HUES48 (cell line): ENCODE measurements at regions not wholly inside any gene's neighbourhood (a gene's known extent, or its start where the extent isn't known, plus 50 kb on each side); places are given as distances from the start of the nearest gene placed in this dataset.

Experiments
- H3K27ac ChIP-seq: one replicate; pipeline ENCODE4 v1.7.0; 2013; ENCODE audit warnings: low read depth, low read length, inconsistent platforms
- H3K27me3 ChIP-seq: 2 replicates; pipeline ENCODE4 v1.6.1; 2013; ENCODE audit warnings: mild to moderate bottlenecking, low read length; ENCODE audit not compliant: control insufficient read depth, insufficient read depth
- H3K36me3 ChIP-seq: 2 replicates; pipeline ENCODE4 v1.6.1; 2013; ENCODE audit warnings: low read length; ENCODE audit not compliant: control insufficient read depth, insufficient read depth
- H3K4me1 ChIP-seq: 2 replicates; pipeline ENCODE4 v1.6.1; 2013; ENCODE audit warnings: mild to moderate bottlenecking, low read length; ENCODE audit not compliant: control insufficient read depth, insufficient read depth
- H3K4me3 ChIP-seq: 2 replicates; pipeline ENCODE4 v1.5.1; 2013; ENCODE audit warnings: mild to moderate bottlenecking, low read depth, low read length
- H3K9ac ChIP-seq: 2 replicates; pipeline ENCODE4 v1.6.1; 2013; ENCODE audit warnings: mild to moderate bottlenecking, low read depth, low read length, moderate library complexity
- H3K9me3 ChIP-seq: 2 replicates; pipeline ENCODE4 v1.6.1; 2013; ENCODE audit warnings: low read length; ENCODE audit not compliant: control insufficient read depth, insufficient read depth

GRCh38 chrX:8105531-8105930 is 65.5 kb downstream of the VCX2 start:
- peaks cover 13% of the 10 kb centered on the region for H3K9me3 ChIP-seq
- no peak overlapping the region for H3K9ac ChIP-seq
- no peaks in the 10 kb centered on the region for H3K27me3 ChIP-seq
- H3K27ac ChIP-seq: peak overlapping the region; percentile 27
- H3K4me3 ChIP-seq: 0 out of 2 replicates have a peak overlapping the region, but pooled peaks have one; percentile 23
- peaks cover 40% of the 10 kb centered on the region for H3K4me1 ChIP-seq
- no peaks in the 10 kb centered on the region for H3K36me3 ChIP-seq

DNA sequence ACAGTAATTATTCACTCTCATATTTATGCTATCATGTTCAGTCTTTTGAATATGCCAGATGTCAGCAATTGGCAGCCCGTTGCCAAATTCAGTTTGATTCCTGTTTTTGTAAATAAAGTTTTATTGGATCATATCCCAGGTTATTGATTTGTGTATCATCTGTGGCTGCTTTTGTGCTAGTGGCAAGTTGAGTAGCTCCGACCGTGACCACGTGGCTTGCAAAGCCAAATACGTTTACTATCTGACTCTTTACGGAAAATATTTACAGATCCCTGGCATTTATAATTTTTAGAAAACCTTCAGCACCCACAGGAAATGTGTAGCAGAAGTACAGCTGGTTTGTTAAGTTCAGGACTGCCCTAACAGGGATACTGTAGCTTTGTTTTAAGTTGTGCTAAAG is 67.4 kb downstream of the VCX2 start:
- H3K9me3 ChIP-seq: peaks cover 11% of the 10 kb centered on the region
- no peaks in the 10 kb centered on the region for H3K27me3 ChIP-seq
- peaks cover 34% of the 10 kb centered on the region for H3K4me1 ChIP-seq
- H3K36me3 ChIP-seq: no peaks in the 10 kb centered on the region
- H3K27ac ChIP-seq: no peak overlapping the region
- H3K9ac ChIP-seq: no peak overlapping the region
- no peak overlapping the region for H3K4me3 ChIP-seq

DNA sequence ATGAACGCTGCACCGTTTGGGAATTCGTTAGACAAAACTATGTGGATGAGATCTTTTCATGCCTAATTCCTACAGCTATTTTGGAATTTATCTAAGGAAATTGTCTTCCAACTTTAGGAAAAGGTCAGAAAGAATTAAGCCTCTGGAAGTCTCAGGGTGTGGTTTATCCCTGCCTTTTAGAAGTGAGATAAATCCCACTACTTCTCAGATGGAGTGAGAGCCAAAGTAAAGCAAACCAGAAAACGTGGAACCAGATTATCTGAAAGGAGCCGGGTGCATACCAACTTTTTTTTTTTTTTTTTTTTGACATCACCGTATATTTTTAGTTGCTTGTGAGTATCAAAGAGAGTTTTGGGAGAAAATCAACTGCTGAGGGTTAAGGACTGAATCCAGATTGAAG is 79.6 kb downstream of the VCX2 start:
- no peaks in the 10 kb centered on the region for H3K9me3 ChIP-seq
- H3K9ac ChIP-seq: no peak overlapping the region
- no peaks in the 10 kb centered on the region for H3K27me3 ChIP-seq
- H3K36me3 ChIP-seq: no peaks in the 10 kb centered on the region
- H3K4me1 ChIP-seq: peaks cover 21% of the 10 kb centered on the region
- no peak overlapping the region for H3K27ac ChIP-seq
- no peak overlapping the region for H3K4me3 ChIP-seq

GRCh38 chrX:8090906-8091305 is 80.2 kb downstream of the VCX2 start:
- no peaks in the 10 kb centered on the region for H3K27me3 ChIP-seq
- no peaks in the 10 kb centered on the region for H3K36me3 ChIP-seq
- H3K4me1 ChIP-seq: peaks cover 21% of the 10 kb centered on the region
- H3K4me3 ChIP-seq: no peak overlapping the region
- no peak overlapping the region for H3K27ac ChIP-seq
- H3K9ac ChIP-seq: no peak overlapping the region
- no peaks in the 10 kb centered on the region for H3K9me3 ChIP-seq

DNA sequence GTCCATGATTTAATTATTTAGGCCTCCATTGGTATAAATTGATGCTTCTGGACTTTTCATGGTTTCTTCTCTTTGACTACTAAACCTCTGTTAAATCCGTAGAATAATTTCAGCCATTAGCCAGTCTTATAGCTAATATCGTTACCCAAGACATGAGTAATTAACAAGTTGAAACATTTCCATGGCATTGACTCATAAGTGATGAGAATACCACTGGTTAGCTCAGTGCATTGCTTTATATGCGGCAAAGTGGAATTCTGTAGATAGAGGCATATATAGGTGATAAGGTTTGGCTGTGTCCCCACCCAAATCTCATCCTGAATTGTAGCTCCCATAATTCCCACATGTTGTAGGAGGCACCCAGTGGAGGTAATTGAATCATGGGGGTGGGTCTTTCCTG is 80.6 kb downstream of the VCX2 start:
- Histone ChIP-seq H3K4me1 (peaks cover 21% of the 10 kb centered on the region), H3K9ac (no peak overlapping the region), H3K27me3 (no peaks in the 10 kb centered on the region), H3K4me3 (no peak overlapping the region), H3K27ac (no peak overlapping the region), H3K36me3 (no peaks in the 10 kb centered on the region), H3K9me3 (no peaks in the 10 kb centered on the region)

- no peak overlapping the region for H3K4me3 ChIP-seq
- H3K36me3 ChIP-seq: no peaks in the 10 kb centered on the region
Measured at GRCh38 chrX:8089141-8089540, 81.9 kb downstream of the VCX2 start.

DNA sequence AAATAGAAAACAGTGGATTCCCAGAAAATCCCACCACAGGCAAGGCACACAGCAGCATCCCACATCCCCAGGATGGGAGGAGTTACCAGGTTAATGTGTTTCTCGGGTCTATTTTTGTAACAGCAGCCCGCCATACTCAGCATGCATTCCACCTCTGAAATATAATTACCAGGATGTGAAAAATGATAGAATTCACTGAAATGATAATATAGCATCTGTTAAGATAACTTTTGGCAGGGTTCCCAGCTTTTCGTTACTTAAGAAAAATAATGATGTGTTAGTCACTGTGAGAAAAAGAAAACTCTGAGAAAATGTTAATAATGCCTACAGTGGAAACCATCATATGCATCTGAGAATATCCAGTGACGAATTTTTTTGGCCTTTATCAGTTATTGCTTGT is 87.1 kb downstream of the VCX2 start:
- Histone ChIP-seq H3K4me3 (no peak overlapping the region), H3K4me1 (peaks cover 36% of the 10 kb centered on the region), H3K9me3 (no peaks in the 10 kb centered on the region), H3K27ac (no peak overlapping the region), H3K9ac (no peak overlapping the region), H3K36me3 (no peaks in the 10 kb centered on the region), H3K27me3 (no peaks in the 10 kb centered on the region)

More at GRCh38 chrX:8089141-8089540, 81.9 kb downstream of the VCX2 start:
- H3K27ac ChIP-seq: no peak overlapping the region
- no peak overlapping the region for H3K9ac ChIP-seq
- H3K4me1 ChIP-seq: peaks cover 31% of the 10 kb centered on the region
- H3K9me3 ChIP-seq: no peaks in the 10 kb centered on the region
- no peaks in the 10 kb centered on the region for H3K27me3 ChIP-seq

DNA sequence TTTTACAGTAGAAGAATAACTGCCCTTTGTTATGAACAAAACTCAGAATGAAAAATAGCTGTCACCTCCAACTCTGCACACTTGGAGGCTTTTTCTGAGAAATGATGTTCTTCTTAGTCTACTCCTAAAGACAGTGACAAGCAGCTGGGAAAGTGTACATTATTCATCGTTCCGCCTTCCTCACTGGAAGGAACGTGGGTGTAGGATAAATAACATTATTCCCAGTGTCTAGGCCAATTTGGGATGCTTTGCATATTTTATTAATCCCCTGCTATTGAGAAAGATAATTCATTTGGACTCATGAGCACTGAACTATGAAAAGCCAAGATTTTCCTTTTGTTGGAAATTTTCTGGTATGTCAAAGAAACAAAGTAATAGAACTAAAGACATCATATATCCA is 87.8 kb downstream of the VCX2 start:
- Histone ChIP-seq H3K9me3 (no peaks in the 10 kb centered on the region), H3K36me3 (no peaks in the 10 kb centered on the region), H3K27me3 (no peaks in the 10 kb centered on the region), H3K4me3 (no peak overlapping the region), H3K27ac (no peak overlapping the region), H3K4me1 (peaks cover 32% of the 10 kb centered on the region), H3K9ac (no peak overlapping the region)

DNA sequence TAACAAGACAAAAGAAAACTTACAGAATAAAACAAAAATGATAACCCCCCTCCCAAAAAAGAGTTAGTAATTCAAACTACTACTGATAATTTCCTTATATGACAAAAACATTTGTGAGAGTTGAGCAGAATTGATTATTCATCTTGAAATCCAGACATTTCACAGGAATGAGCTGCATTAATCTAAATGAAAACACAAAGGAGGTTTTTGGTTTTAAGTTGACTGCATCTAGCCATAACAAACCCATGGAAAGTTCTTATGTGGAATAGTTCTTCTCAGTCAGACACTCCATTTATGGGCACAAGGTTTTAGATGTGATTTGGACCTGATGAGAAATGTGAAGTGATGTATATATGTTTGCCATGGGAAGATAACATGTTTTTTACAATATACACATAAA is 95.4 kb downstream of the VCX2 start:
- no peaks in the 10 kb centered on the region for H3K36me3 ChIP-seq
- no peak overlapping the region for H3K27ac ChIP-seq
- peaks cover 6% of the 10 kb centered on the region; the same call in 1 of the 2 replicates for H3K4me1 ChIP-seq
- no peaks in the 10 kb centered on the region for H3K27me3 ChIP-seq
- H3K4me3 ChIP-seq: no peak overlapping the region
- no peak overlapping the region for H3K9ac ChIP-seq
- H3K9me3 ChIP-seq: no peaks in the 10 kb centered on the region

DNA sequence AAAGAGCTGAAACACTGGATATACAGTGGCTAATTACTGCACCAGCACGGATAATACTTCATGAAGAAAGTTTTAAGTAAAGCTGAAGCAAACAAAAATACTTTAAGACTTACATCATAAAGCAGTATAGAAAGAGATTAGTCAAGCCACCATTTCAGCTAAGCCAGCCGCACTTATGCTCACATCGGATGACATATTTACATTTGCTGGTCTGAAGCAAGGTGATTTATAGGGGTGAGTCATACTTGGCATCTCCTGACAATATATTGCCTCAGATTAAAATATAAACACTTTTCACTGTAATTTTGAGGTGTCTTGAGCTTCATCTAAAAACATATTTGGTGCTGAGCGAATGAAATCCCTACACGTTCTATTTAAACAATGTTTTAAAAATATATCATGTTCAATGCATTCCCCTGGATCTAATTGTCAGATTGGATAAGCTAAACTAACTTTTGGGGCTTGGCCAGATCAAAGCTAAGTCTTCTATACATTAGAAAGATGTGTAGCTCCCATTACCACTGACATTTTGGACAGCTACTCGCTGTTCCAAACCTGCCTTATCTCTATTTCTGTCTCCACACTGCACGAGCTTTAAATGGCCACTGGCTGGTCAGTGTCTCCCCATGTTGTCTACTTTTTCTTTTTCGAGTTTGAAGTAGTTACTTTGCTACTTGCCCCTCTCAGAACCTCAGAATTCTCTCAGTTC is 103.2 kb downstream of the VCX2 start:
- Histone ChIP-seq H3K9me3 (no peaks in the 10 kb centered on the region), H3K36me3 (no peaks in the 10 kb centered on the region), H3K27ac (no peak overlapping the region), H3K4me3 (no peak overlapping the region), H3K4me1 (no peaks in the 10 kb centered on the region), H3K27me3 (no peaks in the 10 kb centered on the region; the same call in 1 of the 2 replicates), H3K9ac (no peak overlapping the region)

DNA sequence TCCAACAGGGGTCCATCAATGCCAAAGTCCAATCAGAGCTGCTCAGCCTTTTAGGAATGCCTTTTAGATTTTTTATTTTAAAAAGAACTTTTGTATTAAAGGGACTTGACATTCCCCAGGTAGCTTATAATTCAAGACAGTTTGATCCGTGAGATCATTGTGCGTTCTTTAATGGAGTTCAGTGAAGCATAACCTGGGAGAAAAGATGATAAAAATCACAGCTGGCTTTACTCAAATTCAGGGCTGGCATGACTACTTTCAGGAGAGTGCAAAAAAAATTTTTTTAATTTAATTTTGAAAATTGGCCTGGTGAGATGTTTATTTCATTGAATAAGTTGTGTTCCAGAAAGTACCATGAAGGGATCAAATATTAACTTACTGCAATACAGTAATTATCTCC is 118.2 kb downstream of the VCX2 start:
- Histone ChIP-seq H3K4me3 (no peak overlapping the region), H3K27me3 (no peaks in the 10 kb centered on the region), H3K27ac (no peak overlapping the region), H3K36me3 (no peaks in the 10 kb centered on the region), H3K9ac (no peak overlapping the region), H3K9me3 (no peaks in the 10 kb centered on the region), H3K4me1 (no peaks in the 10 kb centered on the region)
